SK-N-SH (cell line): ENCODE measurements at regions not wholly inside any gene's neighbourhood (a gene's known extent, or its start where the extent isn't known, plus 50 kb on each side); places are given as distances from the start of the nearest gene placed in this dataset.

Experiments used
- CTCF ChIA-PET: fragments of 300-600, 350-600 bp; formaldehyde crosslinking; extraction: SDS; loops from one replicate; lab custom pipeline; 2021; lab: Yijun Ruan, JAX
- POLR2A ChIA-PET: fragments of 350-600 bp; sonication (Branson Sonifier 250); formaldehyde crosslinking; extraction: SDS; loops from one replicate; lab custom pipeline; 2020; ENCODE audit warnings: antibody characterized with exemption, inconsistent platforms; lab: Yijun Ruan, JAX
- DNase-seq: peaks from one replicate; pipeline ENCODE4 v3.0.0; 2012
- H2AFZ ChIP-seq: fragments of 200-600 bp; sonication (generic); 2 replicates; pipeline ENCODE4 v1.8.1; 2016; ENCODE audit warnings: antibody characterized with exemption, mild to moderate bottlenecking, low read depth
- H3F3A ChIP-seq: fragments of 200-600 bp; sonication (generic); replicated peaks from 2 replicates; pipeline ENCODE3; 2016; ENCODE audit warnings: antibody characterized with exemption, mild to moderate bottlenecking; ENCODE audit not compliant: insufficient read depth
- H3K27ac ChIP-seq, 2 experiments: fragments of 200-500 bp in 1 of 2; fragments of 200-600 bp in 1 of 2; sonication (Bioruptor generic) in 1 of 2; sonication (generic), shearing (Covaris generic) in 1 of 2; 2 replicates each; pipeline versions ENCODE4 v1.5.1 to v1.6.1; 2014 to 2016; ENCODE audit warnings: low read depth in 2 of 2, inconsistent platforms in 1 of 2, low read length in 1 of 2, mild to moderate bottlenecking in 1 of 2, mixed read lengths in 1 of 2
- H3K27me3 ChIP-seq: fragments of 200-600 bp; sonication (generic), shearing (Covaris generic); 2 replicates; pipeline ENCODE4 v1.6.1; 2016; ENCODE audit warnings: mixed run types; ENCODE audit not compliant: insufficient read depth
- H3K36me3 ChIP-seq, 2 experiments: fragments of 200-500 bp in 1 of 2; fragments of 200-600 bp in 1 of 2; sonication (Bioruptor generic) in 1 of 2; sonication (generic) in 1 of 2; replicated peaks in 1 of 2; 2 replicates each; pipeline versions ENCODE3 to v1.5.1; 2014 to 2016; ENCODE audit warnings: low read length in 1 of 2, mild to moderate bottlenecking in 1 of 2; ENCODE audit not compliant: insufficient read depth in 2 of 2, control insufficient read depth in 1 of 2
- H3K4me1 ChIP-seq, 2 experiments: fragments of 200-500 bp in 1 of 2; fragments of 200-600 bp in 1 of 2; sonication (Bioruptor generic) in 1 of 2; sonication (generic), shearing (Covaris generic) in 1 of 2; 2 replicates each; pipeline versions ENCODE4 v1.5.1 to v1.6.1; 2014 to 2016; ENCODE audit warnings: low read depth in 1 of 2, low read length in 1 of 2, mixed run types in 1 of 2; ENCODE audit not compliant: insufficient read depth in 2 of 2, control insufficient read depth in 1 of 2
- H3K4me2 ChIP-seq: fragments of 200-600 bp; sonication (generic), shearing (Covaris generic); 2 replicates; pipeline ENCODE4 v1.6.1; 2017; ENCODE audit warnings: mixed run types
- H3K4me3 ChIP-seq, 2 experiments: fragments of 200-500 bp in 1 of 2; fragments of 200-600 bp in 1 of 2; sonication (Bioruptor generic) in 1 of 2; sonication (generic), shearing (Covaris generic) in 1 of 2; 2 replicates each; pipeline versions ENCODE4 v1.5.1 to v1.8.1; 2014 to 2016; ENCODE audit warnings: low read depth in 2 of 2, inconsistent platforms in 1 of 2, low read length in 1 of 2, mild to moderate bottlenecking in 1 of 2, mixed read lengths in 1 of 2, moderate library complexity in 1 of 2
- H3K79me2 ChIP-seq: fragments of 200-600 bp; sonication (generic); 2 replicates; pipeline ENCODE4 v1.8.1; 2017; ENCODE audit warnings: mild to moderate bottlenecking; ENCODE audit not compliant: insufficient read depth
- H3K9ac ChIP-seq: fragments of 200-600 bp; sonication (generic); 2 replicates; pipeline ENCODE4 v1.6.1; 2017; ENCODE audit warnings: mixed run types
- H3K9me2 ChIP-seq: fragments of 200-600 bp; sonication (generic); 2 replicates; pipeline ENCODE4 v1.6.1; 2017; ENCODE audit warnings: mixed run types
- H3K9me3 ChIP-seq: fragments of 200-600 bp; sonication (generic); 2 replicates; pipeline ENCODE4 v1.6.1; 2017; ENCODE audit warnings: mixed run types, mild to moderate bottlenecking, moderate library complexity
- H4K20me1 ChIP-seq: fragments of 200-600 bp; sonication (generic); 2 replicates; pipeline ENCODE4 v1.6.1; 2017; ENCODE audit warnings: mild to moderate bottlenecking, mixed run types; ENCODE audit not compliant: insufficient read depth
- EP300 ChIP-seq, 2 experiments: IDR thresholded peaks; 2 replicates each; pipeline versions ENCODE4 v1.4.0 to v1.6.1; 2012; ENCODE audit warnings: borderline replicate concordance in 1 of 2, low read depth in 1 of 2, low read length in 1 of 2
- IRF3 ChIP-seq: fragments of 150-350 bp; IDR thresholded peaks from 2 replicates; pipeline ENCODE4 v1.6.1; 2016; ENCODE audit warnings: mild to moderate bottlenecking, low read depth, low read length
- JUND ChIP-seq: IDR thresholded peaks from 2 replicates; pipeline ENCODE4 v1.4.0; 2012
- MAX ChIP-seq: IDR thresholded peaks from 2 replicates; pipeline ENCODE4 v1.4.0; 2012; ENCODE audit warnings: low read depth
- NFIC ChIP-seq: IDR thresholded peaks from 2 replicates; pipeline ENCODE4 v1.4.0; 2012; ENCODE audit warnings: borderline replicate concordance
- WGBS: methylation state at CpG from one replicate; pipeline ENCODE4 v1.1.6; 2017; ENCODE audit warnings: low lambda C conversion rate; 5-methylcytosine and 5-hydroxymethylcytosine counted together

- POLR2A ChIA-PET = no interaction called here
- no peaks in the 10 kb centered on the region for H4K20me1 ChIP-seq
- no peak overlapping the region for H3K4me3 ChIP-seq
- H3K79me2 ChIP-seq = no peaks in the 10 kb centered on the region
- H3K4me2 ChIP-seq = no peak overlapping the region
- H3K36me3 ChIP-seq = no peaks in the 10 kb centered on the region
- peaks cover 3% of the 10 kb centered on the region; the same call in 1 of the 2 replicates for H3K9me2 ChIP-seq
- peaks cover 29% of the 10 kb centered on the region for H3K27me3 ChIP-seq
- TF ChIP-seq IRF3 = no peak
- no peak for TF ChIP-seq JUND
- H3K9me3 ChIP-seq = no peaks in the 10 kb centered on the region
- H3K4me1 ChIP-seq = no peaks in the 10 kb centered on the region
- no peak overlapping the region for H2AFZ ChIP-seq
- H3K27ac ChIP-seq = no peak overlapping the region
- peaks cover 5% of the 10 kb centered on the region for H3F3A ChIP-seq
- no peak for DNase-seq
- CTCF ChIA-PET = no interaction called here
- no peak overlapping the region for H3K9ac ChIP-seq
- WGBS = 18% methylated on average over 1 of the region's 1 CpG
Observed at GRCh38 chr9:21546949-21547348, 64.8 kb upstream of the IFNE start.

- ChIA-PET POLR2A (no interaction called here), CTCF (no interaction called here)
- no peaks in the 10 kb centered on the region for H3K9me3 ChIP-seq
- peaks cover 44% of the 10 kb centered on the region for H3K27me3 ChIP-seq
- H3F3A ChIP-seq = no peaks in the 10 kb centered on the region
- 0 out of 2 replicates have a peak overlapping the region, but pooled peaks have one; percentile 6 for H3K4me2 ChIP-seq
- TF ChIP-seq NFIC (peak; percentile 59), EP300 (IDR thresholded peaks at IDR 0.05; ENCODE audit: borderline replicate concordance in 1 of 2, low read depth in 1 of 2, low read length in 1 of 2) (no peak)
- no peak overlapping the region for H2AFZ ChIP-seq
- no peaks in the 10 kb centered on the region for H3K79me2 ChIP-seq
- H4K20me1 ChIP-seq = no peaks in the 10 kb centered on the region
- H3K4me3 ChIP-seq = no peak overlapping the region
- no peak overlapping the region for H3K9ac ChIP-seq
- under 1% methylated on average over 9 of the region's 9 CpGs for WGBS
- H3K4me1 ChIP-seq = no peaks in the 10 kb centered on the region
- no peak overlapping the region for H3K27ac ChIP-seq
- no peak for DNase-seq
- H3K9me2 ChIP-seq = 0 out of 2 replicates have a peak, but pooled peaks cover 3% of the 10 kb centered on the region
- H3K36me3 ChIP-seq = no peaks in the 10 kb centered on the region
Observed at GRCh38 chr9:21549251-21549765, 67.2 kb upstream of the IFNE start.

- ChIA-PET CTCF (interaction anchor here (0.9 kb wide), 1 partner anchor 696 kb away, joined by 3 read pairs; no protein-coding TSS in a partner anchor), POLR2A (no interaction called here)
- Histone ChIP-seq H4K20me1 (no peaks in the 10 kb centered on the region), H3K4me1 (no peaks in the 10 kb centered on the region), H3K9me3 (no peaks in the 10 kb centered on the region), H3K4me2 (0 out of 2 replicates have a peak overlapping the region, but pooled peaks have one; percentile 6), H3K9me2 (0 out of 2 replicates have a peak, but pooled peaks cover 3% of the 10 kb centered on the region), H3K4me3 (no peak overlapping the region)
- no peak for DNase-seq
- no peak for TF ChIP-seq MAX
- TF ChIP-seq, all 33 proteins: peak for 0
- 5% methylated on average over 4 of the region's 4 CpGs for WGBS
- Histone ChIP-seq H3K27me3 (peaks cover 44% of the 10 kb centered on the region), H3K36me3 (no peaks in the 10 kb centered on the region), H3F3A (no peaks in the 10 kb centered on the region), H3K9ac (no peak overlapping the region), H3K27ac (no peak overlapping the region), H2AFZ (no peak overlapping the region), H3K79me2 (no peaks in the 10 kb centered on the region)
Observed at GRCh38 chr9:21549890-21550289, 67.8 kb upstream of the IFNE start.
